Choroid plexus epithelial cell (primary cell): ENCODE measurements at regions not wholly inside any gene's neighbourhood (a gene's known extent, or its start where the extent isn't known, plus 50 kb on each side); places are given as distances from the start of the nearest gene placed in this dataset.

Experiments used
- DNase-seq: peaks from one replicate; pipeline ENCODE4 v3.0.0-alpha.2; 2010; ENCODE audit warnings: low read depth
- H3K4me3 ChIP-seq: 2 replicates; pipeline ENCODE4 v1.5.1; 2011; ENCODE audit warnings: low read depth, mild to moderate bottlenecking, control low read depth, low read length, moderate library complexity
- CTCF ChIP-seq: conservative IDR thresholded peaks from 2 replicates; pipeline ENCODE4 v1.5.1; 2011; ENCODE audit warnings: low read depth, mild to moderate bottlenecking, control low read depth, inconsistent platforms, low read length, moderate library complexity

- H3K4me3 ChIP-seq = no peak overlapping the region
- TF ChIP-seq CTCF = no peak
- DNase-seq = no peak
Observed at GRCh38 chr1:113185463-113186104, 112.6 kb downstream of the LRIG2 start.

- no peak for TF ChIP-seq CTCF
- no peak for DNase-seq
- no peak overlapping the region for H3K4me3 ChIP-seq
Observed at GRCh38 chr1:113190078-113190477, 117.1 kb downstream of the LRIG2 start.

- no peak for DNase-seq
- H3K4me3 ChIP-seq = no peak overlapping the region
- no peak for TF ChIP-seq CTCF
Observed at GRCh38 chr1:113190930-113191329, 117.9 kb downstream of the LRIG2 start.

DNA sequence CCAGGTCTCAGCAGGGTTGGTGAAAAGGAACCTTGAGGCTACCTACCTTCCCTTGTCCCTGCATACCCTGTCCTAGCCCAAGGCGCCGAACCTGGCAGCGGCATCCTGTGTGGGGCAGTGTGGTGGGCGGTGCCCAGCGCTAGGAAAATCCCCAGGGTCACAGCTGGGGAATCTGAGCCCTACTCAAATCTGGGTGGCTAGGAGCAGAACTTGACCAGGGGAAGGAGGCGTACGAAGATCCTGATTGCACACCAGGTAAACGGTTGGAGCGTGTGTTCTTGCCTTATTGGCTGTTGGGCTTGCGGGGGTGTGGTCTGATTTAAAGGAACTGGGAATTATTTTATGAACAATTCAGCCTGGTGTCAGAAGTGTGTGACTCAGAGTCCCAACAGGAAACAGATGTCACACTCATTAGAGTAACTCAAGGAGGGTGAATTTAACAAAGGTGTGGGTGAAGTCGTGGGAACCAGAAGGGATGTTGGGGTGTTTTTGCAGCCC, 118.6 kb downstream of the LRIG2 start:
- TF ChIP-seq CTCF = no peak
- no peak for DNase-seq
- no peak overlapping the region for H3K4me3 ChIP-seq

DNA sequence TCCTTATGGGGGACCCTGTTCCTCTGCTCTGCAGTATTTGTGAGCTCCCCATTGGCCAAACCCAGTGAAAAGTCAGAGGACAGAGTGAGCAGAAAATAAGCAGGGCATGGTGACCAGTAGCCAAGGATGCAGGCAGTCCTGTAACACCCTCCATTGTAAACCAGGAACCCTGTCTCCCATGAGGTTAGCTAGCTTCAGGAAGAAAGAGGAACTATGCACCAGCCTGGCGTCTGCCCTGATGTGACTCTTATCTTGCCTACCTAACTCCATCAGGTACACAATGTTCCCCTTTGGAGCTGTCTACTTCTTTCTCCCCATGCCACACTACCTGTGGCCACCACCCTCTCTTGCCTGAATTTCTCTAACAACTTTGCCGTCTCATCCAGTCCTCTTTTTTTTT, 119.2 kb downstream of the LRIG2 start:
- no peak for TF ChIP-seq CTCF
- DNase-seq = no peak

GRCh38 chr1:113192980-113193379, 120.0 kb downstream of the LRIG2 start:
- DNase-seq = no peak
- TF ChIP-seq CTCF = no peak
- H3K4me3 ChIP-seq = no peak overlapping the region

More for the DNA sequence above, 119.2 kb downstream of the LRIG2 start:
- no peak overlapping the region for H3K4me3 ChIP-seq
